Liver (tissue), 7 donors: ENCODE measurements at regions not wholly inside any gene's neighbourhood (a gene's known extent, or its start where the extent isn't known, plus 50 kb on each side); places are given as distances from the start of the nearest gene placed in this dataset.

Source experiments
- DNase-seq: peaks from one replicate; pipeline ENCODE4 v3.0.0-alpha.2; 2017; ENCODE audit warnings: low spot score
- H3K27ac ChIP-seq, 2 donors: one replicate each; pipeline ENCODE4 v1.7.0; 2013; ENCODE audit warnings: inconsistent platforms in 2 of 2, low read length in 2 of 2, control low read depth in 1 of 2, low read depth in 1 of 2, mild to moderate bottlenecking in 1 of 2
- H3K27me3 ChIP-seq, 4 donors: one replicate each; pipeline versions ENCODE4 v1.6.1 to v1.7.0; 2013; ENCODE audit warnings: low read length in 3 of 4, inconsistent platforms in 1 of 4, mild to moderate bottlenecking in 1 of 4, moderate library complexity in 1 of 4; ENCODE audit not compliant: control insufficient read depth in 4 of 4, insufficient read depth in 4 of 4
- H3K36me3 ChIP-seq, 4 donors: one replicate each; pipeline versions ENCODE4 v1.6.1 to v1.7.0; 2013; ENCODE audit warnings: low read length in 3 of 4, mild to moderate bottlenecking in 3 of 4, low read depth in 1 of 4, moderate library complexity in 1 of 4; ENCODE audit not compliant: control insufficient read depth in 4 of 4, insufficient read depth in 3 of 4
- H3K4me1 ChIP-seq, 4 donors: one replicate each; pipeline versions ENCODE4 v1.6.1 to v1.7.0; 2013; ENCODE audit warnings: low read length in 3 of 4, mild to moderate bottlenecking in 3 of 4, moderate library complexity in 1 of 4; ENCODE audit not compliant: control insufficient read depth in 4 of 4, insufficient read depth in 4 of 4
- H3K4me3 ChIP-seq, 3 donors: one replicate each; pipeline versions ENCODE4 v1.6.1 to v1.7.0; 2013; ENCODE audit warnings: low read length in 3 of 3, control low read depth in 1 of 3, low read depth in 1 of 3, mild to moderate bottlenecking in 1 of 3
- H3K9ac ChIP-seq, 2 donors: one replicate each; pipeline ENCODE4 v1.7.0; 2013; ENCODE audit warnings: low read length in 2 of 2, mild to moderate bottlenecking in 2 of 2, moderate library complexity in 2 of 2, control low read depth in 1 of 2, low read depth in 1 of 2
- H3K9me3 ChIP-seq, 4 donors: one replicate each; pipeline versions ENCODE4 v1.6.1 to v1.7.0; 2013; ENCODE audit warnings: low read length in 3 of 4; ENCODE audit not compliant: control insufficient read depth in 4 of 4
- EGR1 ChIP-seq, 2 donors: IDR thresholded peaks; 2 replicates each; pipeline ENCODE4 v1.6.1; 2016 to 2018; ENCODE audit warnings: antibody characterized with exemption in 2 of 2, low read depth in 2 of 2
- FOXA1 ChIP-seq: IDR thresholded peaks from 2 replicates; pipeline ENCODE4 v1.6.1; 2016; ENCODE audit warnings: antibody characterized with exemption
- FOXA2 ChIP-seq: IDR thresholded peaks from 2 replicates; pipeline ENCODE4 v1.6.1; 2016; ENCODE audit warnings: antibody characterized with exemption
- HNF4A ChIP-seq, 2 donors: conservative IDR thresholded peaks; 2 replicates each; pipeline ENCODE4 v1.6.1; 2016; ENCODE audit warnings: antibody characterized with exemption in 2 of 2, mild to moderate bottlenecking in 2 of 2
- HNF4G ChIP-seq: IDR thresholded peaks from 2 replicates; pipeline ENCODE4 v1.6.1; 2016; ENCODE audit warnings: antibody characterized with exemption
- JUND ChIP-seq, 2 donors: IDR thresholded peaks; 2 replicates each; pipeline ENCODE4 v1.6.1; 2016; ENCODE audit warnings: antibody characterized with exemption in 2 of 2
- MAX ChIP-seq: IDR thresholded peaks from 2 replicates; pipeline ENCODE4 v1.6.1; 2016; ENCODE audit warnings: antibody characterized with exemption
- NR2F2 ChIP-seq: IDR thresholded peaks from 2 replicates; pipeline ENCODE4 v1.6.1; 2016; ENCODE audit warnings: antibody characterized with exemption
- RAD21 ChIP-seq, 2 donors: IDR thresholded peaks; 2 replicates each; pipeline ENCODE4 v1.6.1; 2016; ENCODE audit warnings: antibody characterized with exemption in 2 of 2, mild to moderate bottlenecking in 2 of 2
- REST ChIP-seq: IDR thresholded peaks from 2 replicates; pipeline ENCODE4 v1.6.1; 2016; ENCODE audit warnings: antibody characterized with exemption, mild to moderate bottlenecking
- RXRA ChIP-seq, 2 donors: IDR thresholded peaks; 2 replicates each; pipeline ENCODE4 v1.6.1; 2017 to 2018; ENCODE audit warnings: antibody characterized with exemption in 2 of 2, mild to moderate bottlenecking in 1 of 2
- SP1 ChIP-seq: IDR thresholded peaks from 2 replicates; pipeline ENCODE4 v1.6.1; 2018; ENCODE audit warnings: antibody characterized with exemption, mild to moderate bottlenecking
- TAF1 ChIP-seq: conservative IDR thresholded peaks from 2 replicates; pipeline ENCODE4 v1.6.1; 2016; ENCODE audit warnings: antibody characterized with exemption, mild to moderate bottlenecking
- YY1 ChIP-seq: IDR thresholded peaks from 2 replicates; pipeline ENCODE4 v1.6.1; 2016; ENCODE audit warnings: antibody characterized with exemption, mild to moderate bottlenecking
- WGBS: extraction: QIAGEN DNeasy Blood & Tissue Kit; methylation state at CpG from one replicate; pipeline ENCODE4 v1.1.7; 2013; 5-methylcytosine and 5-hydroxymethylcytosine counted together
- TF ChIP-seq, protein P1 (sequence below): IDR thresholded peaks from 2 replicates; pipeline ENCODE4 v1.6.1; 2016; ENCODE audit warnings: antibody characterized with exemption
- donor health status: healthy.
- donor health status: healthy.
- donor health status: healthy.
- donor health status: healthy.

- Histone ChIP-seq H3K27me3 (no peaks in the 10 kb centered on the region), H3K4me3 (no peak overlapping the region), H3K27ac (no peak overlapping the region), H3K36me3 (no peaks in the 10 kb centered on the region), H3K9me3 (no peaks in the 10 kb centered on the region), H3K9ac (no peak overlapping the region), H3K4me1 (peaks cover 0 to 6% (median 2%) of the 10 kb centered on the region in 4 donors)
- DNase-seq, result no peak
- 87% methylated on average over 3 of the region's 3 CpGs for WGBS
- TF ChIP-seq HNF4G (no peak), RAD21 (IDR thresholded peaks at IDR 0.05) (no peak)
- TF ChIP-seq, protein P1, sequence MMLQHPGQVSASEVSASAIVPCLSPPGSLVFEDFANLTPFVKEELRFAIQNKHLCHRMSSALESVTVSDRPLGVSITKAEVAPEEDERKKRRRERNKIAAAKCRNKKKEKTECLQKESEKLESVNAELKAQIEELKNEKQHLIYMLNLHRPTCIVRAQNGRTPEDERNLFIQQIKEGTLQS, result no peak
Observed at GRCh38 chr1:182304218-182304617, 87.4 kb downstream of the GLUL start.

DNA sequence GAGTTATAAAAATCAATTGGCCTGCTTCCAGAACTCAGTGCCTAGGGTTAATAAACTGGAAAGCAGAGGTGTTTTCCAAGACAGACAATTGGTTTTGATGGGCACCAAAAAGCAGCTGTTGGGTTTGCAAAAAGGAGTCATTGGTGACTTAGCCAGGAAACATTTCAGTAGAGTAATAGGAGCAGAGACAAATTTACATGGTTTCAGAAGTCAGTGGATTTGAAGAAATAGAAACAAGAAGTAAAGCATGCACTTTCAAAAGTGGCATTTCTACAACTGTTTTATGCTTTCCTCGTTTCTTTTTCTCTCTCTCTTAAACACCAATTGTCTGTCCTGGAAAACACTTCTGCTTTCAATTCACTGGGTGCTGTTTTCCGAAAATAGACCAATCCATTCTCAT, 87.8 kb downstream of the GLUL start:
- Histone ChIP-seq H3K27me3 (no peaks in the 10 kb centered on the region), H3K9me3 (no peaks in the 10 kb centered on the region), H3K4me1 (peaks cover 0 to 6% (median 2%) of the 10 kb centered on the region in 4 donors), H3K4me3 (no peak overlapping the region), H3K9ac (no peak overlapping the region), H3K27ac (no peak overlapping the region), H3K36me3 (no peaks in the 10 kb centered on the region)
- no peak for DNase-seq
- no peak for TF ChIP-seq FOXA1
- TF ChIP-seq RAD21 (IDR thresholded peaks at IDR 0.05), result no peak
- TF ChIP-seq REST, result no peak
- TF ChIP-seq JUND (IDR thresholded peaks at IDR 0.05), result no peak
- TF ChIP-seq EGR1 (IDR thresholded peaks at IDR 0.05; ENCODE audit: low read depth in 2 of 2), result no peak
- no peak for TF ChIP-seq FOXA2
- TF ChIP-seq TAF1, result no peak
- TF ChIP-seq SP1, result no peak
- no peak for TF ChIP-seq MAX
- TF ChIP-seq HNF4G, result no peak
- no peak for TF ChIP-seq RXRA (IDR thresholded peaks at IDR 0.05)
- no peak for TF ChIP-seq HNF4A (conservative IDR thresholded peaks at IDR 0.05)
- no peak for TF ChIP-seq YY1
- 73% methylated on average over 2 of the region's 2 CpGs for WGBS

GRCh38 chr1:182301467-182302198, 90.0 kb downstream of the GLUL start:
- H3K27ac ChIP-seq, result no peak overlapping the region
- 84% methylated on average over 9 of the region's 9 CpGs for WGBS
- TF ChIP-seq SP1 (peak; percentile 24), RXRA (IDR thresholded peaks at IDR 0.05) (peak in 1 of 2 donors; percentile 32), NR2F2 (no peak), JUND (IDR thresholded peaks at IDR 0.05) (no peak), RAD21 (IDR thresholded peaks at IDR 0.05) (peak; percentile 72 to 76), HNF4A (conservative IDR thresholded peaks at IDR 0.05) (peak; percentile 46 to 49)
- no peak overlapping the region for H3K9ac ChIP-seq
- no peaks in the 10 kb centered on the region for H3K27me3 ChIP-seq
- no peaks in the 10 kb centered on the region for H3K9me3 ChIP-seq
- no peak overlapping the region for H3K4me3 ChIP-seq
- H3K36me3 ChIP-seq, result no peaks in the 10 kb centered on the region
- H3K4me1 ChIP-seq, result peaks cover 0 to 11% (median 2%) of the 10 kb centered on the region in 4 donors
- no peak for DNase-seq
